Activated naive CD4-positive, alpha-beta T cell treated with anti-CD3 and anti-CD28 coated beads, Interleukin-2, amount 50 U/mL, for 24 hours (primary cell): ENCODE measurements at regions not wholly inside any gene's neighbourhood (a gene's known extent, or its start where the extent isn't known, plus 50 kb on each side); places are given as distances from the start of the nearest gene placed in this dataset.

Source experiments
- H3K27ac Mint-ChIP-seq: one replicate; pipeline ENCODE4 v1.8.0; 2021; ENCODE audit warnings: mild to moderate bottlenecking, mixed read lengths
- H3K27me3 Mint-ChIP-seq: one replicate; pipeline ENCODE4 v1.8.0; 2021; ENCODE audit warnings: mixed read lengths
- H3K36me3 Mint-ChIP-seq: one replicate; pipeline ENCODE4 v1.8.0; 2021; ENCODE audit warnings: mixed read lengths
- H3K4me1 Mint-ChIP-seq: one replicate; pipeline ENCODE4 v1.8.0; 2021; ENCODE audit warnings: mixed read lengths
- H3K4me3 Mint-ChIP-seq: one replicate; pipeline ENCODE4 v1.8.0; 2021; ENCODE audit warnings: mild to moderate bottlenecking, mixed read lengths
- H3K9me3 Mint-ChIP-seq: one replicate; pipeline ENCODE4 v1.8.0; 2021; ENCODE audit warnings: mixed read lengths

DNA sequence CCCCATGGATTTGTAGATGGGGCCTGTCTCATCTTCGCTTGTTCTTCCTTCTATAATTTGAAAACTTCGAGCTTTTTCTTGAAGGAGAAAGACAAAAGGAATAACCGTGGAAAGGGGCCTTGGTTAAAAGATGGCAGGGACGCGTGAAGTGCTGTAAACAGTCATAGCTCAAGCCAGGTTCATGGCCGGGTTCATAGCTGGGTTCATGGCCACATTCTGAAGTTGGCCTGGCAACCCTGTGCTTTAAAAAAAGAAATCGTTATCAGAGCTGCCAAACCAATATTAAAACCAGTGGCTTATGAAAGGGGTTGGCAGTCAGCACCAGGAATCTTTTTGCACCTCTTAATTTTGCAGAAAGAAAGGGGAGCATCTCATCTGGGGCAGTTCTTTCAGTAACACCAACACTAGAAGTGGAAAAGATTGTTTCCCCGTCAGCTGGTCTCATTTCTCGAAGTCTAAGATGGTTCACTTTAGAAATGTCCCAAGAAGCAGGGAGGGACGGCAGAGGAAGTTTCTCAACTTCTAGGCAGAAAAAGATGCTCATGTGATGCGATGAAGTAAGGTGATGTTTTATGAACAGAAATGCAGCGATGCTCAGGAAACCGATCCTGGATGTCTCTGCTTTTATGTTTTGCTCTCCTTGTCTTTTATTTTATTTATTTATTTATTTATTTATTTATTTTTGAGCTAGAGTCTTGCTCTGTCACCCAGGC, 193.1 kb upstream of the TBX3 start:
- H3K4me3 Mint-ChIP-seq: no peak overlapping the region
- H3K27ac Mint-ChIP-seq: no peak overlapping the region
- H3K9me3 Mint-ChIP-seq: no peaks in the 10 kb centered on the region
- H3K4me1 Mint-ChIP-seq: no peaks in the 10 kb centered on the region
- no peaks in the 10 kb centered on the region for H3K27me3 Mint-ChIP-seq
- H3K36me3 Mint-ChIP-seq: peaks cover 1% of the 10 kb centered on the region

DNA sequence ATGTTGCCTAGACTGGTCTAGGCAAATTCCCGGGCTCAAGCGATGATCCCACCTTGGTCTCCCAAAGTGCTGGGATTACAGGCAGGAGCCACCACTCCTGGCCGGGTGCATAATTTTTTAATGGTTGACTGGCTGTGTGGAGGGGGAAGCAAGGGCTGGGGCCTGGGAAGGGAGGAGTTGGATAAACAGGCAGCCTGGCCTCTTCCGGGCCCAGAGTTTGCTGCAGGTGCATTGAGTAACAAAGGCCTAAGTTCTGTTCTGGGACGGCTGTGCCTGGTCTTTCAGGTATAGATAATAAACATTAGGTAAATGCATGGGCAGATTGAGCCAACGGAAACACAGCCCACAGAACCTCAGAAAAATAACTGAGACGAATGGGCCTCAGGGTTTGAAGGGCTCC, 191.3 kb upstream of the TBX3 start:
- H3K27ac Mint-ChIP-seq: no peak overlapping the region
- H3K27me3 Mint-ChIP-seq: peaks cover 3% of the 10 kb centered on the region
- H3K9me3 Mint-ChIP-seq: no peaks in the 10 kb centered on the region
- no peak overlapping the region for H3K4me3 Mint-ChIP-seq
- no peaks in the 10 kb centered on the region for H3K4me1 Mint-ChIP-seq
- peaks cover 1% of the 10 kb centered on the region for H3K36me3 Mint-ChIP-seq

GRCh38 chr12:114873656-114874055, 189.7 kb upstream of the TBX3 start:
- no peaks in the 10 kb centered on the region for H3K9me3 Mint-ChIP-seq
- H3K4me1 Mint-ChIP-seq: no peaks in the 10 kb centered on the region
- H3K27me3 Mint-ChIP-seq: peaks cover 3% of the 10 kb centered on the region
- peaks cover 1% of the 10 kb centered on the region for H3K36me3 Mint-ChIP-seq
- H3K27ac Mint-ChIP-seq: no peak overlapping the region
- no peak overlapping the region for H3K4me3 Mint-ChIP-seq

DNA sequence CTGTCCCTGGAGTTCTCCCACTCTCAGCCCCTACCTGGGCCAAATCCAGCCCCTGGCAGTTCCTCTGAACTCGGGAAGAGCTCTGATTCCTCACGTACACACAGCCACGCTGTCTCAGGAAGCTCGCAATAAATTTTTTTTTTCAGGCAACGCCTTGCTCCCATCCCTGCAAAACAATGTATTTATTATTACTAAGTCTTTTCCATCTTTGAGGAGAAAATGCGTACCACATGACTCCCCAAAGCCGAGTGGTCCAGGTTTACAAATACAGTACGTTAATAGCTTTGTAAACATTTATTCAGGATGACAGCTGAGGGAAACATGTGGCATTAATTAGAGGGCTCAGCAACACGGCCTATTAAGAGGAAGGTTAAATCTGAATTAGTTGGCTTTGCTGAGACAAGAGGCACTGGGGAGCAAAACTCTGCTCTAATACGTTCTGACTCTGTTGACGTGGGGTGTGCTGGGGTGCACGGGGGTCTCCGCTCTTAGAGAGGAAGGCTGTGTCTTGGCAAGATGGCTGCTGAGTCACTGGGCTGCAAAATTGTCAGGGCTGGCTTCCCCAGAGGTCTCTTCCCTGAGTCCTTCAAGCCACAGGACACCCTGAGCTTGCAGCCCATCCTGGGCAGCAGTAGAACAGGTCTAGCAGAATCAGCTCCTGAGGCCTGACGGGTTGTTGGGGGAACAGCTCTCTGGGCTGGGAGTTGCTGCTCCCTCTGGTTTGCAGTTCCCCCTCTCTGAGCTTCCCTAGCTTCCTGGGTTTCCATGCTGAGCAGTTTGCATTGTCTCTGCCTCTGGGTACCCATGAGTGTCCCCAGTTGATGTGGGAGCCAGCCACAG, 185.2 kb upstream of the TBX3 start:
- H3K9me3 Mint-ChIP-seq: no peaks in the 10 kb centered on the region
- no peak overlapping the region for H3K27ac Mint-ChIP-seq
- peaks cover 3% of the 10 kb centered on the region for H3K27me3 Mint-ChIP-seq
- H3K4me3 Mint-ChIP-seq: no peak overlapping the region
- no peaks in the 10 kb centered on the region for H3K4me1 Mint-ChIP-seq
- H3K36me3 Mint-ChIP-seq: no peaks in the 10 kb centered on the region

- H3K27ac Mint-ChIP-seq: no peak overlapping the region
- H3K4me1 Mint-ChIP-seq: no peaks in the 10 kb centered on the region
- H3K36me3 Mint-ChIP-seq: no peaks in the 10 kb centered on the region
- H3K9me3 Mint-ChIP-seq: no peaks in the 10 kb centered on the region
- H3K4me3 Mint-ChIP-seq: no peak overlapping the region
- peaks cover 3% of the 10 kb centered on the region for H3K27me3 Mint-ChIP-seq
Measured at GRCh38 chr12:114866331-114866730, 182.4 kb upstream of the TBX3 start.

- Mint-ChIP-seq H3K9me3 (no peaks in the 10 kb centered on the region), H3K27me3 (no peaks in the 10 kb centered on the region)
Measured at GRCh38 chr12:114864837-114865551, 181.0 kb upstream of the TBX3 start.

DNA sequence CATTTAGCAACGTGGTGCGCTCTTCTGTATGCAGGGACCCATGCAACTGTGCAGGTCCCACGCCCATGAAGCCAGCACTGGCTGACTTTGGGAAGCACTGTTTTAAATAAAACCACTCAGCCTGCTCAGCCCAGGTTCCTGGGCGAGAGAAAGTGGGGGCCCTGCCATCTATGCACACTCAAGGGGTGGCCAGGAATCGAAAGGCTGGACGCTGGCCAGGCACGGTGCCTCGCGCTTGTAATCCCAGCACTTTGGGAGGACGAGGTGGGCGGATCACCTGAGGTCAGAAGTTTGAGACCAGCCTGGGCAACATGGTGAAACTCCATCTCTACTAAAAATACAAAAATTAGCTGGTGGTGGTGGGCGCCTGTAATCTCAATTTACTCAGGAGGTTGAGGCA, 179.9 kb upstream of the TBX3 start:
- Mint-ChIP-seq H3K9me3 (no peaks in the 10 kb centered on the region), H3K27me3 (no peaks in the 10 kb centered on the region), H3K27ac (no peak overlapping the region), H3K36me3 (no peaks in the 10 kb centered on the region), H3K4me3 (no peak overlapping the region), H3K4me1 (no peaks in the 10 kb centered on the region)

More at GRCh38 chr12:114864837-114865551, 181.0 kb upstream of the TBX3 start:
- no peaks in the 10 kb centered on the region for H3K4me1 Mint-ChIP-seq
- no peak overlapping the region for H3K27ac Mint-ChIP-seq
- no peaks in the 10 kb centered on the region for H3K36me3 Mint-ChIP-seq
- no peak overlapping the region for H3K4me3 Mint-ChIP-seq

- H3K4me1 Mint-ChIP-seq: no peaks in the 10 kb centered on the region
- no peaks in the 10 kb centered on the region for H3K36me3 Mint-ChIP-seq
- H3K27ac Mint-ChIP-seq: no peak overlapping the region
Measured at GRCh38 chr12:114860969-114861368, 177.0 kb upstream of the TBX3 start.

GRCh38 chr12:114858388-114859146, 174.6 kb upstream of the TBX3 start:
- peaks cover 10% of the 10 kb centered on the region for H3K9me3 Mint-ChIP-seq
- H3K4me3 Mint-ChIP-seq: no peak overlapping the region
- no peak overlapping the region for H3K27ac Mint-ChIP-seq

More at GRCh38 chr12:114860969-114861368, 177.0 kb upstream of the TBX3 start:
- H3K4me3 Mint-ChIP-seq: no peak overlapping the region
- H3K27me3 Mint-ChIP-seq: no peaks in the 10 kb centered on the region
- H3K9me3 Mint-ChIP-seq: peaks cover 5% of the 10 kb centered on the region

DNA sequence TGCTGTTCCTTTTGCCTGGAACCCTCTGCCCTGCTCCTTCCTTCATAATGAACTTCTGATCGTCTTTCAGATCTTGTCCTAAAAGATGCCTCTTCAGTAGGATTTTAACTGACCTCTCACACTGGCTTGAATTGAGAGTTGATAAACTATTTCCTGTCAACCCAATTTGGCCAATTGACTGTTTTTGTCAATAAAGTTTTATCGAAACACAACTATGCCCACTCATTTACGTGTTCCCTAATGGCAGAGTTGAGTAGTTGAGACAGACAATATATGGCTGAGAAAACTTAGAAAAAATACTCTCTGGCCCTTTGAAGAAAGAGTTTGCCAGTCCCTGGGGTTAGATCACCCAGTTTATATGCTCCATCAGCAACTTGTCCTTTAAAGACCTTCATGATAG, 171.7 kb upstream of the TBX3 start:
- H3K9me3 Mint-ChIP-seq: peaks cover 22% of the 10 kb centered on the region
- H3K27me3 Mint-ChIP-seq: no peaks in the 10 kb centered on the region
- no peaks in the 10 kb centered on the region for H3K36me3 Mint-ChIP-seq
- no peaks in the 10 kb centered on the region for H3K4me1 Mint-ChIP-seq
- no peak overlapping the region for H3K27ac Mint-ChIP-seq
- no peak overlapping the region for H3K4me3 Mint-ChIP-seq

More at GRCh38 chr12:114858388-114859146, 174.6 kb upstream of the TBX3 start:
- Mint-ChIP-seq H3K36me3 (no peaks in the 10 kb centered on the region), H3K27me3 (no peaks in the 10 kb centered on the region), H3K4me1 (no peaks in the 10 kb centered on the region)

DNA sequence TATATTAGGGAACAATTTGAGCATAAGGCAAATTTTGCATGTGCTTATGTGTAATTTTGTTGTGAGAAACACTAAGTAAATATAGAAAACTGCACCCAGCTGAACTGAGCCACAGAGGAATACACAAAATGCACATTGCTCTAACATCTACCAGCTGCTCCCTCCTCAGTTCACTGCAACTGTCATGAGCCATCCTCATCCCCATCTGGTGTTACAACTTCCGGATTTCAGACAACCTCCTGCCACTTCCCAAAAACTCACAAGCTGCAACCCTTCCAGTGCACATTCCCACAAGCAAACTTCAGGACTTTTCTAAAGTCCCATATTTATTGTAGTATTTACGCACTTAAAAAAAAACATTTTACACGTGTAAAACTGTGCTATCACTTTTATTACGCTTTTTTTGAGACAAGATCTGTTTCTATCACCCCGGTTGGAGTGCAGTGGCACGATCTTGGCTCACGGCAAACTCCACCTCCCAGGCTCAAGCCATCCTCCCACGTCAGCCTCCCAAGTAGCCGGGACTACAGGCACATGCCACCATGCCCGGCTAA, 169.1 kb upstream of the TBX3 start:
- Mint-ChIP-seq H3K4me3 (no peak overlapping the region), H3K27ac (no peak overlapping the region), H3K36me3 (no peaks in the 10 kb centered on the region), H3K27me3 (no peaks in the 10 kb centered on the region), H3K4me1 (no peaks in the 10 kb centered on the region), H3K9me3 (peaks cover 22% of the 10 kb centered on the region)

DNA sequence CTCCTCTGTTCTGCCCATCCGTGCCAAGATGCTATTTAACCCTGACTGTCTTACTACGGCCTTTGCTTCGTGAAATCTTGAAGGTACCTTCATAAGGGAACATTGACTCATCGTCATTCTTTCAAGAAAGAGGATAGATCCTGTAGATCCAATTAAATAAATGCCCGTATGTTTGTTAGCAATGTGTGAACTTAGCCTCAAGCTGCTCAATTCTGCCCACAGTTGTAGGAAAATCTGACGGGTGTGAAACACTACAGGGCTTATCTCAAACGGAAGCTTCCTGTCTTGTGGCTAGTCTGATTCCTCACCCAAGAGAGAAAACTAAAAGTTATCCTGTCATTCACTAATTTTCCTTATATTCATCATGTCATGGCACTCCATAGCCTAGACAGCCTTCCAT, 168.0 kb upstream of the TBX3 start:
- no peak overlapping the region for H3K4me3 Mint-ChIP-seq
- H3K36me3 Mint-ChIP-seq: no peaks in the 10 kb centered on the region
- H3K27me3 Mint-ChIP-seq: no peaks in the 10 kb centered on the region
- no peaks in the 10 kb centered on the region for H3K4me1 Mint-ChIP-seq
- H3K27ac Mint-ChIP-seq: no peak overlapping the region
- H3K9me3 Mint-ChIP-seq: peaks cover 21% of the 10 kb centered on the region

DNA sequence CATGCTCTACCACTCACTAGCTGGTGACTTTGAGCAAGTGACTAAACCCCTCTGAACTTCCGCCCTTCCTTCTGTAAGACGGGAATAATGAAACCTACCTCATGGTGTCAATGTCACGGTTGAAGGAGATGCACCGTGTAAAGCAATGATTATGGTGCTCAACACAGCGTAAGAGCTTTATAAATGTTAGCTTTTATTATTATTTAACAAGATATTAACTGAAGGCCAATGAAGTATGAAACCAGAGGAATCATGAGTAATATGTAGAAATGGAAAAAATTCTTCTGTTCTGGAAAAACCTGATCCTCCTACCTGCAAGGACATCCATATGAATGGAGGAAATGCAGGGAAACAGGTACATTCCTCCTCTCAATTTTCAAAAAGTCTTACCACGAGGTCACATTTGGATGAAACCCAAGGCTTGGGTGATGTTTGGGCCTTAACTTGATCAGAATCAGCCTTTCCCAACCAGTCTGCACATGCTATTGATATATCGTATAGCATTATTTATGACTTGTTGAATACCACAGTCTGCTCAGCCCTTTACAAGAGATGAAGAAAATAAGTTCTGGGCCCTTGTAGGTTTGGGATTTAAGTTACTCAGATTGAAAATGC, 166.8 kb upstream of the TBX3 start:
- no peaks in the 10 kb centered on the region for H3K27me3 Mint-ChIP-seq
- no peaks in the 10 kb centered on the region for H3K4me1 Mint-ChIP-seq
- no peak overlapping the region for H3K27ac Mint-ChIP-seq
- H3K9me3 Mint-ChIP-seq: peaks cover 17% of the 10 kb centered on the region
- no peak overlapping the region for H3K4me3 Mint-ChIP-seq
- H3K36me3 Mint-ChIP-seq: no peaks in the 10 kb centered on the region

DNA sequence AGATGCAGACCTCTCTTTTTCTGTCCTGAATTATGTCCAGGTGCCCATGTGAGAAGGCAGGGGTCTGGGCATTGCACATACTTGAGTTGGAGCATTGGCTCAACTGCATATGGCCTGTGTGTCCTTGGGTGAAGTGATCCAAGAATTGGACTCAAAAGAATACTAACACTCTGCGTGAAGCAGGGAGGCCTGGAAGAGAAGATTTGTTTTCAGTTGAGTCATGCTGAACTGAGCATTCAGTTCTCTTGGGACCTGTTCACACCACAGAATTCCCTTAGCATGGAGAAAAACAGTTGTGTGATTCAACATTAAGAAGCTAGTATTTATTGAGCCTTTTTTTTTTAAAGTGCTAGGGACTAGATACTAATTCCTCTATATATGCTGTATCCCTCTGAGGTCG, 164.7 kb upstream of the TBX3 start:
- no peak overlapping the region for H3K4me3 Mint-ChIP-seq
- H3K27me3 Mint-ChIP-seq: peaks cover 1% of the 10 kb centered on the region
- H3K9me3 Mint-ChIP-seq: peaks cover 12% of the 10 kb centered on the region
- no peaks in the 10 kb centered on the region for H3K36me3 Mint-ChIP-seq
- no peak overlapping the region for H3K27ac Mint-ChIP-seq
- H3K4me1 Mint-ChIP-seq: no peaks in the 10 kb centered on the region
